ENCODE measurements at regions not wholly inside any gene's neighbourhood (a gene's known extent, or its start where the extent isn't known, plus 50 kb on each side); places are given as distances from the start of the nearest gene placed in this dataset.
"Not testable (repeated sequence)": the region's sequence is repeated elsewhere in the genome, so short reads cannot be mapped to it uniquely, and the experiment has no call there.

GRCh38 chr10:47145290-47145934, 154.6 kb upstream of the GDF10 start:
- DNase-seq, result no peak

- no peak for DNase-seq
Measured at GRCh38 chr10:47146572-47146971, 153.4 kb upstream of the GDF10 start.

GRCh38 chr10:47147186-47147585, 152.8 kb upstream of the GDF10 start:
- DNase-seq, result no peak

GRCh38 chr10:47150581-47150980, 149.4 kb upstream of the GDF10 start:
- no peak for DNase-seq

GRCh38 chr10:47151920-47152319, 148.1 kb upstream of the GDF10 start:
- DNase-seq, result no peak

- DNase-seq, result no peak
Measured at GRCh38 chr10:47152861-47153349, 147.1 kb upstream of the GDF10 start.

- DNase-seq, result no peak
Measured at GRCh38 chr10:47154762-47155161, 145.2 kb upstream of the GDF10 start.

GRCh38 chr10:47156873-47157272, 143.1 kb upstream of the GDF10 start:
- no peak for DNase-seq

GRCh38 chr10:47158116-47159071, 141.6 kb upstream of the GDF10 start:
- no peak for DNase-seq

- DNase-seq, result no peak
Measured at GRCh38 chr10:47159361-47160260, 140.4 kb upstream of the GDF10 start.

- DNase-seq, result no peak
Measured at GRCh38 chr10:47160261-47160908, 139.6 kb upstream of the GDF10 start.

GRCh38 chr10:47160967-47161366, 139.0 kb upstream of the GDF10 start:
- DNase-seq, result no peak

GRCh38 chr10:47161465-47161864, 138.5 kb upstream of the GDF10 start:
- no peak for DNase-seq

GRCh38 chr10:47164126-47164799, 135.7 kb upstream of the GDF10 start:
- DNase-seq, result no peak

GRCh38 chr10:47164800-47165128, 135.2 kb upstream of the GDF10 start:
- no peak for DNase-seq

GRCh38 chr10:47165168-47165710, 134.8 kb upstream of the GDF10 start:
- DNase-seq, result peak in 1 of 2 donors; percentile 12

GRCh38 chr10:47165711-47166404, 134.1 kb upstream of the GDF10 start:
- peak; percentile 26 to 30 for DNase-seq

- DNase-seq, result no peak
Measured at GRCh38 chr10:47166405-47166777, 133.6 kb upstream of the GDF10 start.

- DNase-seq, result not testable (repeated sequence)
Measured at GRCh38 chr10:47166808-47167581, 133.0 kb upstream of the GDF10 start.

- DNase-seq, result no peak
Measured at GRCh38 chr10:47167591-47167990, 132.4 kb upstream of the GDF10 start.
